AG04450 (cell line): ENCODE measurements at regions not wholly inside any gene's neighbourhood (a gene's known extent, or its start where the extent isn't known, plus 50 kb on each side); places are given as distances from the start of the nearest gene placed in this dataset.

Source experiments
- CTCF ChIA-PET: fragments of 300-600, 350-600 bp; formaldehyde crosslinking; extraction: SDS; loops from one replicate; lab custom pipeline; 2022; ENCODE audit warnings: antibody characterized with exemption, inconsistent platforms; lab: Charles Lee
- POLR2A ChIA-PET: fragments of 350-600 bp; formaldehyde crosslinking; extraction: SDS; loops from one replicate; lab custom pipeline; 2021; ENCODE audit warnings: antibody characterized with exemption, inconsistent platforms; lab: Yijun Ruan, JAX
- DNase-seq: peaks from one replicate; pipeline ENCODE4 v3.0.0-alpha.2; 2011; ENCODE audit warnings: low read depth, low spot score
- H3K27ac ChIP-seq: one replicate; pipeline ENCODE4 v1.5.1; 2012; ENCODE audit warnings: low read depth, low read length, control low read depth
- H3K27me3 ChIP-seq: one replicate; pipeline ENCODE4 v1.6.0; 2012; ENCODE audit warnings: low read length; ENCODE audit not compliant: control insufficient read depth, insufficient read depth
- H3K4me3 ChIP-seq: 2 replicates; pipeline ENCODE4 v1.5.1; 2011; ENCODE audit warnings: mild to moderate bottlenecking, low read depth, low read length, control low read depth
- H3K9me3 ChIP-seq: 2 replicates; pipeline ENCODE4 v1.5.1; 2012; ENCODE audit warnings: low read length; ENCODE audit not compliant: control insufficient read depth, insufficient read depth
- TF ChIP-seq, protein P1 (sequence below): IDR thresholded peaks from 2 replicates; pipeline ENCODE4 v1.5.1; 2011; ENCODE audit warnings: low read depth, low read length, control low read depth, inconsistent platforms

DNA sequence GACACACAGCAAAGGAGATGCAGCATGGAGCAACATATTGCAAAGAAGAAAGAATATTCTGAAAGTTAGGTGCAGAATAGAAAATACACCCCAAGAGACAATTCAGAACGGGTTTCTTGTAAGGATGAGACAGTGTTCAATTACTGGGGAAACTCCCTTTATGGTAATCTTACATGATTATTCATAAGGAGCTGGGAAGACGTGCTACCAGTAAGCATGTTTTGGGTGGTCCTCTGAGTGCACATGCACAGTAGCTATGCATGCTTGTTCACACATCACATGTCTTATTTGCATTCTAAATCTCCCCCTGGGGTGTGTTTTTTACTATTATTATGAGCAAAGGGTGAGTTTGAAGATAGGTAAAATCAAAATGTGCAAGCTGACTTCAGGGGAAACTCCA is 1448.8 kb downstream of the TECRL start:
- Histone ChIP-seq H3K4me3 (no peak overlapping the region), H3K27me3 (no peaks in the 10 kb centered on the region), H3K9me3 (no peaks in the 10 kb centered on the region), H3K27ac (no peak overlapping the region)
- TF ChIP-seq, protein P1, sequence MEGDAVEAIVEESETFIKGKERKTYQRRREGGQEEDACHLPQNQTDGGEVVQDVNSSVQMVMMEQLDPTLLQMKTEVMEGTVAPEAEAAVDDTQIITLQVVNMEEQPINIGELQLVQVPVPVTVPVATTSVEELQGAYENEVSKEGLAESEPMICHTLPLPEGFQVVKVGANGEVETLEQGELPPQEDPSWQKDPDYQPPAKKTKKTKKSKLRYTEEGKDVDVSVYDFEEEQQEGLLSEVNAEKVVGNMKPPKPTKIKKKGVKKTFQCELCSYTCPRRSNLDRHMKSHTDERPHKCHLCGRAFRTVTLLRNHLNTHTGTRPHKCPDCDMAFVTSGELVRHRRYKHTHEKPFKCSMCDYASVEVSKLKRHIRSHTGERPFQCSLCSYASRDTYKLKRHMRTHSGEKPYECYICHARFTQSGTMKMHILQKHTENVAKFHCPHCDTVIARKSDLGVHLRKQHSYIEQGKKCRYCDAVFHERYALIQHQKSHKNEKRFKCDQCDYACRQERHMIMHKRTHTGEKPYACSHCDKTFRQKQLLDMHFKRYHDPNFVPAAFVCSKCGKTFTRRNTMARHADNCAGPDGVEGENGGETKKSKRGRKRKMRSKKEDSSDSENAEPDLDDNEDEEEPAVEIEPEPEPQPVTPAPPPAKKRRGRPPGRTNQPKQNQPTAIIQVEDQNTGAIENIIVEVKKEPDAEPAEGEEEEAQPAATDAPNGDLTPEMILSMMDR = no peak
- DNase-seq = no peak
- ChIA-PET CTCF (no interaction called here), POLR2A (no interaction called here)

DNA sequence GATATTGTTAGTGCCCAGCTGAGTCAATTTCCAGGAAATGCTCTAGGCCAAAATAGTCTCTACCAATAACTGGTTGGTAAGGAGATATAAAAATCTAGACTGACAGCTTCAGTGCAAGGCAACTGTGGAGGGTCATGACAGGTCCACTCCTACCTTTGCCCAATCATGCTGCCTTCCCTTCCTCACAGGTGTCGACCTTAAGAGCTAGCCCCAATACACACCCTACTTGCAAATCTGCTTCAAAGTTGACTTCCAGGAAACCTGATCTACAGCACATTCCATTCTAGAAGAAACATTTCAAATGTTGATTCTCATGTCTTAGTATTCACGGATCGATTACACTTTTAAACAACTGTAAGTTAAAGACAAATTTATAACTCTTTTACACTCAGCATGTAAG is 1455.5 kb downstream of the TECRL start:
- ChIA-PET POLR2A (no interaction called here), CTCF (no interaction called here)
- TF ChIP-seq, protein P1 = no peak

DNA sequence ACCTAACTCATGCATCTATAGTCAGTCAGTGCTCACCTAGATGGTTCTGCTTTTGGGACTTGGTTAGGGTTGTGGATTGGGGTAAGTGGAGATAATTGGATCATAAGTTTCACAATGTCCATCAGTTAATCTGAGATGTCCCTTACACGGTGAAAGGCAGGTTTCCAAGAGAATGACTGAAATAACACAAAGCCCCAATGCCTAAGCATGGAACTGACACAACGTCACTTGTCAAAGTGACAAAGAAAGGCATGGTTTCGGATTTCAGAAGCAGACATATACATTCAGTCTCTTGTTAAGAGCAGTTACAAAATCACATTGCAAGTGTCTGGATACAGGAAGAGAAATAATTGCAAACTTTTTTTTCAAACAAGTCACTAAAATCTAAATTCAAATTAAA is 1456.9 kb downstream of the TECRL start:
- TF ChIP-seq, protein P1 = no peak
- ChIA-PET POLR2A (no interaction called here), CTCF (no interaction called here)
- H3K4me3 ChIP-seq = no peak overlapping the region
- H3K27me3 ChIP-seq = no peaks in the 10 kb centered on the region
- peaks cover 2% of the 10 kb centered on the region; the same call in 1 of the 2 replicates for H3K9me3 ChIP-seq
- no peak overlapping the region for H3K27ac ChIP-seq
- DNase-seq = no peak

More for the DNA sequence above, 1455.5 kb downstream of the TECRL start:
- Histone ChIP-seq H3K4me3 (no peak overlapping the region), H3K9me3 (peaks cover 2% of the 10 kb centered on the region; the same call in 1 of the 2 replicates), H3K27ac (no peak overlapping the region), H3K27me3 (no peaks in the 10 kb centered on the region)
- DNase-seq = no peak

DNA sequence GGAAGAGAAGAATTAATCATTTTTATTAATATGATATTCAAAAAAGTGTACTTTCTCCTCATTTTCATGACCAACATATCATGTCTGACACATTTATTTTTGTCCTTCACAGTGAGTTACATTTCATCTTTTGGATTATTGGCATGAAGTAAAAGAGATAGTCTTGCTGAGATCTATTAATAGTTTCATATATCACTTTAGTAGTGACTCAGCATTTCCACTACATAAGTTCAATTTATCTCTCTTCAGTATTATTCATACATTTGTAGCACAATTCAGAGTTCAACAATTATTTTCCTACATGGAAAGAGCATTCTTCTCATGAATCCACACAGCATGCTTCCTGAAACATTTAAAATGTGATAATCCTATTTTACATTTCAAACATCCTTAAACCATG is 1461.1 kb downstream of the TECRL start:
- H3K27ac ChIP-seq = no peak overlapping the region
- POLR2A ChIA-PET = no interaction called here
- H3K9me3 ChIP-seq = no peaks in the 10 kb centered on the region
- H3K27me3 ChIP-seq = no peaks in the 10 kb centered on the region
- DNase-seq = no peak
- TF ChIP-seq, protein P1 = no peak
- no peak overlapping the region for H3K4me3 ChIP-seq
- CTCF ChIA-PET = no interaction called here

DNA sequence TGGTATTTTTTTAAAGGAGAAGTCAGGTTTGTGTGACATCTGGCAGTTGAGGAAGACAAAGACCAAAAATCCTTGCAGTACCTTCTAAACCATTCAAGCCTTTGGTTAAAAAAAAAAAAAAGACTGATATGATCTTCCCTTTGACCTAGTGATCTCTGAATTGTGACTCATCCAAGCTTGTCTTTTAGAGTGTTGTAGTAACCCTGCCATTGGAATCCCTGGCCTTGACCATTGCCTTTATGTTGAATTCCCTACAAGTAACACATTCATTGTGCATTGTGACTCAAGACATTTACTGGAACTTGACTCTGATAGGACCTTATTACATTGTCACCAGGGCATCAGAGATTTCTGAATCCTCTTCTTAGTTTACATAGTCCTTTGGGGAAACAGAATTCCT is 1469.0 kb downstream of the TECRL start:
- Histone ChIP-seq H3K9me3 (peaks cover 5% of the 10 kb centered on the region), H3K27me3 (no peaks in the 10 kb centered on the region), H3K4me3 (no peak overlapping the region), H3K27ac (no peak overlapping the region)
- CTCF ChIA-PET = no interaction called here
- DNase-seq = no peak
- TF ChIP-seq, protein P1 = no peak
- POLR2A ChIA-PET = no interaction called here
